ENCODE measurements at regions not wholly inside any gene's neighbourhood (a gene's known extent, or its start where the extent isn't known, plus 50 kb on each side); places are given as distances from the start of the nearest gene placed in this dataset.
A peak's percentile ranks its signal among the peaks of the same experiment; 100 is the strongest.
"Not testable (repeated sequence)": the region's sequence is repeated elsewhere in the genome, so short reads cannot be mapped to it uniquely, and the experiment has no call there.

GRCh38 chr15:20680257-20680815, 138.7 kb upstream of the GOLGA6L6 start:
- not testable (repeated sequence) for DNase-seq

DNA sequence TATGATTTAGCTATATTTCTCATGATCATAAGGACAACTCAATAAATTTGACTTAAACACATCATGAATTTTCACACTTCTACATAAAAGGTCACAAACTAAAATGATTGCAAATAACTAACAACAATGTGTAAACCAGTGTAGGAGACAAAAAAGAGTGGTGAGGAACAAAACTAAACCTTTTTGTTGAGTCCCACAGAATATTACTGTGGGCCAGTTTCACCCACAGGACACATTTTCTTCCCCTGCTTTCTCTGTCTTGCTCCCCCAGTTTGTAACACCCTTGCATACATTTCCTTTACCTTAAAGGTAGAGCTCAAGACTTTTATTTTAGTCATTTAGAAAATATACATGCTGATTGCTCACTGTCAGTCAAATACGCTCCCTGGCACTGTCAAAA, 130.9 kb upstream of the GOLGA6L6 start:
- no peak for DNase-seq

DNA sequence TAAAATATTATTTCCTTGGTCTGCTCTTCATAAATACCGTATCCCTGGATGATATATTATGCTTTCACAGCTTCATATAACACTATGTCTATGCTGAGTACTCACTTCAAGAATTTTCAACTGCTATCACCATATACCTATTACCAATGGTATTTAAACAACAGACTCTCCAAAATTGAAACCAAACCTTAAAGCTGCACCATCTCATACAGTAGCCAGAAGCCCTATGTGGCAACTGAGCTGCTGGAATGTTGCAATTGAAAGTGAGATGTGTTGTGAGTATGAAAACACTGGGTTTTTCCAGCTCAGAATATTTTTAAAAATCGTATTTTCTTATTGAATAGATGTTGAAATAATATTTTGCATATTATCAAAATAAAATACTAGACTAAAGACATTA, 130.1 kb upstream of the GOLGA6L6 start:
- DNase-seq: no peak

GRCh38 chr15:20666410-20666809, 124.8 kb upstream of the GOLGA6L6 start:
- DNase-seq: not testable (repeated sequence)

DNA sequence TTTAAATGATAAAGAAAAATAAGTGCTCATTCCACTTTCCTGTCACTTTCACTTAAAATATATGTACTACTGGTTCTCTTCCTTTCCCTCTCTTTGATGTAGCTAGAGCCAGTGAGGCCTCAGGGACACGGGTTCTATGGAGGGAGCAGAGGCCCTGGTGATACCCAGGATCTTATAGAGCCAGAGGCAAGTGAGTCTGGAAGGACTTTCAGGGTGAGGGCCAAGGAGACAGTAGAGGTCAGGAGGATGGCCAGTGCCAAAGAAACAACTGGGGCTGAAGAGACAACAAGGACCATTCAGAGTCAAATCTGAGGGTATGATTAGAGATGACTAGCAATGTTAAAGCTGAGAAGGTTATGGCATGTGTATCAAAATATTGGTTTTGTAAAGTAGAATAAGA, 124.1 kb upstream of the GOLGA6L6 start:
- DNase-seq: no peak

- no peak for DNase-seq
Measured at GRCh38 chr15:20659265-20659664, 117.7 kb upstream of the GOLGA6L6 start.

GRCh38 chr15:20658024-20658423, 116.4 kb upstream of the GOLGA6L6 start:
- DNase-seq: no peak

DNA sequence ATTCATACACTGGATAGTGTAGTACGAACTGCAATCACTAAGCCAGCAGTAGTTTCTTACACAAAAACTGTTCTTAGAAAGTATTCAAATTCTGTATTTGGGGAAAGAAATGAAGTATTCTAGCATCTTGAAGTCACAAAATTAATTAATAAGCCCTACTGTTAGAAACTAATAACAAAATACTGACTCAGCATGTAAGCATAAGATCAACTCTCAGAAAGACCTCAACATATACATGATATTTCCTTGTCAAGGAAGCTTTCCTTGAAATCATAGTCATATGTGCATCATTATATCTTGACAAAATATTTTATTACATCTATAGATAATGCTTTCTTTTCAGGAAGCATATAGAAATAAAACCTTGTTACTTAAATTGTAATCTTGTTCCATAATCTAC, 115.5 kb upstream of the GOLGA6L6 start:
- no peak for DNase-seq

DNA sequence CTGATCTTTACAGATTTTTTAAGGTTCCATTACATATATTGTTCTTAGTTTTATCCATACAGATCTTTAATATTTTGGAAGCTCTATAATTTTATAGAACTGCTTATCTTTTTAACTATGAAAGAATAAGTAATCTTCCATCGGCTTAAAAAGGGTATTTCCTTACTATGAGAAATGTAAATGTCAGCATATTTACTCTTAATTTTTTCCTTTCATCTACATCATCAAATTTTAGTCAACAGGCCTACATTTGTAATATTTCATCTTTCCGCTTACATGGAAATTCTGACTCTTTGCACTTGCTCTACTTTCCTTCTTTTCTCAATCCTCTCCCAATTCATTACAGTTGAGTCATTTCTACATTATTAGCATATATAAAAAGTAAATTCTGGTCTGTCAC, 111.3 kb upstream of the GOLGA6L6 start:
- DNase-seq: no peak

DNA sequence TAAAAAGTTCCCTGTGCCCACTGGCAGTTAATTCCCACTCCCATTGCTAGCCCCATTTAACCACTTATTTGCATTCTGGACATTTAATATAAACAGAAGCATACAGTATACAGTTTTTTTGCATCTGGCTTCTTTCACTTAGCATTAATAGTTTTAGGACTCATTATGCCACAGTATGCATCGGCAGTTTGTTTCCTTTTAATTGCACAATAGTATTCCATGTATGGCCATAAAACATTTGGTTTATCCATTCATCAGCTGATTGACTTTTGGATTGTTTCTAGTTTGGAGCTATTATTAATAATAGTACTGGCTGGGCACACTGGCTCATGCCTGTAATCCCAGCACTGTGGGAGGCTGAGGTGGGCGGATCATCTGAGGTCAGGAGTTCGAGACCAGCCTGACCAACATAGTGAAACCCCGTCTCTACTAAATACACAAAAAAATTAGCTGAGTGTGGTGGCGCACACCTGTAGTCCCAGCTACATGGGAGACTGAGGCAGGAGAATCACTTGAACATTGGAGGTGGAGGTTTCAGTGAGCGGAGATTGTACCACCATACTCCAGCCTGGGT, 106.9 kb upstream of the GOLGA6L6 start:
- DNase-seq: not testable (repeated sequence)

- DNase-seq: no peak
Measured at GRCh38 chr15:20646529-20647142, 105.0 kb upstream of the GOLGA6L6 start.

DNA sequence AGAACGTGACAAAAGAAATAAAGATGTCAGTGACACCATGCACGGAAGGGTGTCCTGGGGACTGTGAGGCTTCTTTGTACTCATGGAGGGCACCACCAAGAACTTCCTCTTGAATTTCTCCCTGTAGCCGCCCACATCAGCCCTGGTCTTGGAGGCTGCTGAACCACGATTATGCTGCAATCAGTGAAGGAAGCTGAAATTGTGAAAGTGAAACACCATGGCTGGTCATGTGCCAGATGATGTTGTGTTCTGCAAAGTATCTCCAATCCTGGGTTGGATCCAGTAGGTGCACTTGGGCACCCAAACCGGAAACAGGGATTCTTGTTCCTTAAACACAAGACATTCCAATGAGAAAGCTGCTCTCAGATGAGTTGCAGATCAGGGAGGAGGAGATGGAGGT, 104.4 kb upstream of the GOLGA6L6 start:
- peak; percentile 88 for DNase-seq

GRCh38 chr15:20644896-20645295, 103.3 kb upstream of the GOLGA6L6 start:
- DNase-seq: no peak

DNA sequence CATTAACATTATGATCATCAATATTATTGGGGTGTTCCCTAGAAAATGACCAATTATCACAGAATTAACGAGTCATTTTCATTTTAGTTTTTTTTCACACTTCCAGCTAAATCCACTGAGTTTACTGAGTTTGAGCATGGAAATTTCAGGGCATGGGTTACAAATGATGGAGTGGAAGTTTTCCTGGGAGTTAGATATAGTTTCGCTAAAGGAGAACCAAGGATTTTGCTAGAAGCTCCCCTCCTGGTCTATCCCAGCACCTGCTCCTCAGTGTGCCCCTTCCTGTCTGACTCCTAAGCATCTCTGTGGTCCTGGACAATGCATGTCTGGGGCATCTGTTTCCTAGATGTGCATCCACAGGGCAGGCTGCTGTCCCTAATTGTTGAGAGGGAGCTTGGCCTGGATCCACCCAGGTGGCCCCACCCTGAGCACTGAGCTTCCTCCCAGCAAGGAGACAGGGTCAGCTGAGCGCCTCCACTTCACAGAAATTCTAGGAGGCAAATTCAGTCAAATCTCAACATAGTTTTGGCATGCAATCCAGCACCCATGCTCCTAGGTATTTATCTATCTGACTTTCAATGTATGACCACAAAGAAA, 102.3 kb upstream of the GOLGA6L6 start:
- DNase-seq: no peak

DNA sequence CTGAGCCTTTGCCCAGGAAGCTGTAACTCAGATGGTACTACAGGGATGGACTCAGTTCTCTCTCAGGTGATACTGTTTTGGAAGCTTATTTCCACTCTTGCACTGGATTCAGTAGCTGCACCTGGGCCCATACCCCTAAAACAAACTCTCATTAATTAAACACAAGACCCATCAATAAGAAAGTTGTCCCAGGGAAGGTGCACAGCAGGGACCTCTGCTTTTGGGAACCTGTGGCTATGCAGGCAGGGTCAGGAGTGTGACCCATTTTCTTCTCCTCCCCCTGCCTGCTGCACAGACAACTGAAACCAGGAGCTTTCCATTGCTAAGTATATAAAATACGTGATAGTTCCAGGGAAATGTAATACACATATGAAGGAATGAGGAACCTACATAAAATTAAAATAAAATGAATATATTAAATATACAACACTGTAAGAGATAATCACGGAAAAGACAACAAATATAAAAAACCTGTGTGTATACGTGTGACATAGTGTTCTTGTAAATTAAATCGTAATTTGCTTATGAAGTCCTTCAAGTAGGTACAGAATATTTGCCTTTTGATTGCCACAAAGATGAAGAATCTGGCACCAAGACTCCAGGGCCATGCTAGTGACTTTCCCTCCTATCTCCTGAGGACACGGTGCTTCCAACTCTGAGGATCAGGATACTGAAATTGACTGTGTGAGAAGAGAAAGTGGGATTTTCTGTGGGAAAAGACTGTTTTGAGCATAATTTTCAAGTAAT, 101.6 kb upstream of the GOLGA6L6 start:
- DNase-seq: no peak

- no peak for DNase-seq
Measured at GRCh38 chr15:20642054-20642767, 100.6 kb upstream of the GOLGA6L6 start.

DNA sequence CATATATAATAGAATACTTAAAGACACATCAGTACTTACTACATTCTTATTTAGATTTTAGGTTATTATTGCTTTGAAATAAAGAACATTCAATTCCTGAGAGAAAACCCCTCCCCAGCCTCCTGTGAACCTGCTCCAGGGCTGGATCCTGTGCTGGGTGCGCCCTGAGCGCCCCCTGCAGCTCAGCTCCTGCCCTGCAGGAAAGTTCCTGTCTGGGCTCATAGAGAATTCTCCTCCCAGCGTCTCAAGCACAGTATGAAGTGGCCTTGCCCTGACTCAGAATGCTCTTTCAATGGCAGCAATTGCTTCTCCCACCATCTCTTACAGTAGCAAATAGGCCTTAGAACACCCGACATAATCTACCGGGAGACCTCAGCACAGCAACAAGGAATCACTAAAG, 98.8 kb upstream of the GOLGA6L6 start:
- DNase-seq: not testable (repeated sequence)

GRCh38 chr15:20639224-20639623, 97.6 kb upstream of the GOLGA6L6 start:
- not testable (repeated sequence) for DNase-seq

- not testable (repeated sequence) for DNase-seq
Measured at GRCh38 chr15:20637499-20637898, 95.9 kb upstream of the GOLGA6L6 start.

GRCh38 chr15:20629526-20629925, 87.9 kb upstream of the GOLGA6L6 start:
- not testable (repeated sequence) for DNase-seq

GRCh38 chr15:20628538-20628937, 86.9 kb upstream of the GOLGA6L6 start:
- not testable (repeated sequence) for DNase-seq

DNA sequence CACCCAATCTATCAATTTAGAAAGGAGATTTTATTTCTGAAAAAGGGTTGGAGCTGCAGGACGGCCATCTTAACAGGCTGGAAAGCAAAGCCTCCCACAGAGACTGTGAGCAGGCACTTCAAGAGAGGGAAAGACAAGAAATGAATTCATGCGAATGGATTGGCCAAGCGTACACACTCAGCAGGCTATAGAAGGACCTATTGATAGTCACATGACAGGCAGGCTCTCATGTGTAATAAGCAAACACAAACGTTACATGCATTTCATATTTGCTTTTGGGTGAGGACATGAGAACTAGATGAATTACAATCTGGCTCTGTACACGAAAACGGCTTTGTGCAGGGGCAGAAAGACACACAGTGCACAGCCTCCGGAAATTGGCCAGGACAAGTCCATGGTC, 83.9 kb upstream of the GOLGA6L6 start:
- DNase-seq: not testable (repeated sequence)

- peak; percentile 42 for DNase-seq
Measured at GRCh38 chr15:20624085-20624484, 82.5 kb upstream of the GOLGA6L6 start.

All from hematopoietic multipotent progenitor cell treated with erythropoietin and hydrocortisone succinate and interleukin-3 and kit ligand, for 4 days (in vitro differentiated cells).